HG03460 (cell line): ENCODE measurements at regions not wholly inside any gene's neighbourhood (a gene's known extent, or its start where the extent isn't known, plus 50 kb on each side); places are given as distances from the start of the nearest gene placed in this dataset.

ENCODE experiments used
- ATAC-seq: cut with Tn5 transposase; IDR thresholded peaks from one replicate; pipeline ENCODE4 v1.9.1; 2021; ENCODE audit not compliant: unreplicated experiment

GRCh38 chr15:62783303-62783957, 259.1 kb upstream of the TPM1 start:
- no peak for ATAC-seq

GRCh38 chr15:62785881-62786828, 256.4 kb upstream of the TPM1 start:
- ATAC-seq = no peak

- no peak for ATAC-seq
These were observed 255.1 kb upstream of the TPM1 start for GRCh38 chr15:62787401-62787800.

DNA sequence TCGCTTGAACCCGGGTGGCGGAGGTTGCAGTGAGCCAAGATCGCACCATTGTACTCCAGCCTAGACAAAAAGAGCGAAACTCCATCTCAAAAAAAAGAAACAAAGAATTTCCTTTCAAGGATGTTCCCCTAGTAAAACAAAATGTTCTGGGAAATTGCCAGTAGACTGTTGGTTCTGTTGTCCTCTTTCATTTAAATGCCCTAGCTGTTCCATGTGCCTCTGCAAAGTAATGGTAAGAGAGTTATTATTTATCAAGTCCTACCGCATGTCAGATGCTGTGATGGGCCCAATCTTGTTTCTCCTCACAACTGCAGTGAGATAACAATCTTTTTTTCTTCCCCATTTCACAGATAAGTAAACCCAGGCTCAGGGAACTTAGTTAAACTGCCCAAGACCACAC, 254.3 kb upstream of the TPM1 start:
- no peak for ATAC-seq

DNA sequence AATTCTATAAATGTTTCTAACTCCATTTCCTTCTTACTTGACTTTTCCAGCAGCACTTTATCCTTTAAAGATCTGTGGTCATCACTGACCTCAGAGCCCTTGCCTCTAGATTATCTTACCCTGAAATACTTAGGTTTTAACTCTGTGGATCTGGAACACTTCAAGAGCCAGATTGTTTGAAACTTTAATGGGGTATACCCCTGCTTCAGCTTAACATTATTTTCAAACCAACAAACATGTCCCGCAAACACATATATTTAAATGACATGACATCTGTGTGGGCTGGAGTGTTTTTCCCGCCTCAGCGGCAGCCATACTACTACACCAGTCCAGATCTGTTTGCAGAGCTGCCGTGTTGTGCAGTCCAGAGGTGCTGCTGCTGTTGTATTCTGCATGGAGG, 252.0 kb upstream of the TPM1 start:
- no peak for ATAC-seq

GRCh38 chr15:62791694-62792093, 250.9 kb upstream of the TPM1 start:
- ATAC-seq = no peak

GRCh38 chr15:62792986-62793751, 249.4 kb upstream of the TPM1 start:
- ATAC-seq = no peak

DNA sequence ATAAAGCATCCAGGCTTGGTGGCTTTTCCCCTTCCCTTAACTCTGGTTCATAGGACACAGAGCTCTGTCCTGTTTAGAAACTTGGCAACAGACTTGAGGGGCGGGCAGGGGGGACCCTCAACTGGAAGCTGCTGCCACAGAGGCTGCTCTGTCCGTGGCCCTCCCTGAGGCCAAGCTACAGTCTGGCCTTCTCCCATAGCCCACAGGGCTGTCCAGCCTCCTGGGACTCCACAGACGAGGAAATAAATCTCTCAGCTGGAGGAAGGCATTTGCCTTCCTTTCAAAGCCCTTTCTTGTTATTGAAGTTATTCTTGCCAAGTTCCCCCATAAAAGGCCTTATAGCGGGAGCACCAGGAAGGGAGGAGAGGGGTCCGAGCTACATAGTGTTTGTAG, 248.8 kb upstream of the TPM1 start:
- ATAC-seq = no peak

DNA sequence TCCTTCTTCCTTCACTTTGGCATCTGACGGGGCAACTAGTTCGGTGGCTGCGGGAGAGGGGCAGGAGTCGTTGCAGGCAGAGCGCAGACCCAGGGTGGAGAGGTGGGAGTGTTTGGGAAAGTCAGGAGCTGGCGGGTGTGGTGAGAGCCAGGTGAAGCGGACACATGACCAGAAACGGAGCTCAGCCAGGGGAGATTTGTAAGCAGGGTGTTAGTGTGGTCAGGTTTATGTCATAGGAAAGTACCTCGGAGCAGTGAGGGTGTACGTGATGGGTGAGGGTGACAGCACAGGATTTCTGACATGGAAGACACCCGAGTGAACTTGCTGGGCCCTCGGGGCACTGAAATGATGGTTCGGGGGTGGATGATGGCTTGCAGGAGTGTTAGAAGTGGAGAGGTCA, 247.4 kb upstream of the TPM1 start:
- ATAC-seq = no peak

DNA sequence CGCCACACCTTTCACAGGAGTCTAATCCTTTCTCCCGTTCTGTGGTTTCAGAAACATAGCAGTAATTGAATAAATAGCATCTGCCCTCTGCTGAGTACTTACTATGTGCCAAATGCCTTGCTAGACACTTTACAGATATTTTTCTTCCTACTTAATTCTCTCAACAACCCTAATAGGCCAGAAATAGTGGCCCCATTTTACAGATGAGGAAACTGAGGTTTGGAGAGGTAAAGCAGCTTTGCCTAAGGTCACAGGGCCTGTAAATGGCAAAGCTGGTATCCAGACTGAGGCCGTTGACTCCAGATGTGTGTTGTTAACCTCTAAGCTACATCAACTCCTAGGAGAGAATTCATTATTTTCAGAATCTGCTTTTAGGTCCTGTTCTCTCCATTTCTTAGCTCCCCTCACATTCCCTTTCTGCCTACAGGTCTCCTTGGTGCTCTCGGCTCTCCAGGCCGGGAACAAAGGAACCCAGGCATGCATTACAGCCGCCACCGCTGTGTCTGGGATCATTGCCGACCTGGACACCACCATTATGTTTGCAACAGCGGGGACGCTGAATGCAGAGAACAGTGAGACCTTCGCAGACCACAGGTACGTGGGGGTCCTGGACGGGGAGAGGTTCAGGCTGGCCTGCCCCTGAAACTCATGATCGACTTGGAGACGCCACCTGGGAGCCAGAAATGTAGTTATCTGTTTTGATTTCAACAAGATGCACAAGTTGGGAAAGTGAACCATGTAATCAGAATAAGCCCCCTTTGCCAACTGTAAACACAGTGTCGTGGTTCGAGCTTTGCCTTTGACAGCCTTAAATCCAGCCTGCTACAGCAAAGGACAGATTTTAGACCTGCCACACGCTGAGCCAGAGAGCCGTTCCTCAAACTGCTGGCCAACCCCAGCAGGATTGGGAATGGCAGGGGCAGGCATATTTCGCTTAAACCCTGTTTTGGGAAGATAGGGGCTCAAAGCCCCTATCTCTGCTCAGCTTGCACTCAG, 246.5 kb upstream of the TPM1 start:
- no peak for ATAC-seq

- ATAC-seq = no peak
These were observed 245.4 kb upstream of the TPM1 start for GRCh38 chr15:62797171-62797570.

DNA sequence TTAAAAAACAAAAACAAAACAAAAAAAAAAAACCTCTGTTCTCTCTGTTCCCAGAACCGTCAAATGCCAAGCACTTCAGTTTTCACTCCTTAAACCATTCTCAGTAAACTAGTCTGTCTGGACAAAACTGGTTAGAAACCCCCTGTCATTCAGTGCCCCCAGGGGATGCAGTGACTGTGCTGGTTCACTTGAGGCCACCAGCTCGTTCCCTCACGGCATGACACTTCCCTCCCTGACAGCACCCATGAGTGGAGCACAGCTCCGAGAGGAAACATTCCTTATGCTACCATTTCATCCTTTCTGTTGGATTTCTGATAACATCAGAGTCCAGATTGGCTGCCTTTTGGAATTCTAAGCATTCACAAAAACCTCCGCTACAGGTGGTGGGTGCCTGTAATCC, 244.0 kb upstream of the TPM1 start:
- ATAC-seq = no peak

DNA sequence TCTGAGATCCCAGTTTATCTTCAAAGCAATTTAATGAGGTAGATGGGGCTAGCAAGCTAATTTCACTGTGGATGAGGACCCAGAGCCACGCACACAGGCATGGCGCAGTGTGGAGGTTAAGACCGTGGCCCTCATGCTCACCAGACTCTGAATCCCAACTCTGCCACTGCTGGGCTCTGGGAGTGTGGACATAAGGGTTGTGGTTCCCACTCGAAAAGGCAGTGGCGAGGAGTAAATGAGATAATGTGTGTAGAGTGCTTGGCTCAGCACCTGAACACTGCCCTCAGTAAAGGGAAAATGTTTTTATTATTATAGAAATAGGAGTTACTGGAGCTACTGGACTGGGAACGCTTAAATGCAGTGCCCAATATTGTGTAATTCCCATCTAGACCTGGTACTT, 243.5 kb upstream of the TPM1 start:
- no peak for ATAC-seq

DNA sequence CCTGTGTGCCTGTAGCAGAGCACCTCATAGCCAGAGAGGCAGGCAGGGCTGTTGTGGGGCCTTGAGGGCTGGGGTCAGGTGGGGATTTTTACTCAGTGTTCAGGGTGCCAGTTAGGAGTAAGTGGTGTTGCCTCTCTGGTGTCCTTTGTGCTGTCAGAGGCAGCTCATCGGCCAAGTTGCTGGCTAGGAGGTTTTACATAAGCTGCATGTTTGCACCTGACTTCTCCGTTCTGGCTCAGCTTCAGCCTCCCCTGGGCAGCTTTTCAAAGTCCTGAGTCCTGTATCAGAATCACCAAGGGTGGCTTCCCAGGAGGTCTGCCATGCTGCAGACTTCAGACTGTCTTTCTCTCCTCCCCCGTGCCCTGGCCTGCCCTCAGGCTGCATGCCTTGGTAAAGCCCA, 242.6 kb upstream of the TPM1 start:
- ATAC-seq = no peak

DNA sequence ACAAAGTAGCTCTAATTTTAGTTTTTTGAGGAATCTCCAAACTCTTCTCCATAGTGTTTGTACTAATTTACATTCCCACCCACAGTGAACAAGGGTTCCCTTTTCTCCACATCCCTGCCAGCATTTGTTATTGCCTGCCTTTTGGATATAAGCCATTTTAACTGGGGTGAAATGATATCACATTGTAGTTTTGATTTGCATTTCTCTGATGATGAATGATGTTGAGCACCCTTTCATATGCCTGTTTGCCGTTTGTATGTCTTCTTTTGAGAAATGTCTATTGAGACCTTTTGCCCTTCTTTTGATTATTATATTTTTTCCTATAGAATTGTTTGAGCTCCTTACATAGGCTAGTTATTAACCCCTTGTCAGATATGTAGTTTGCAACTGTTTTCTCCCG, 239.9 kb upstream of the TPM1 start:
- ATAC-seq = no peak

DNA sequence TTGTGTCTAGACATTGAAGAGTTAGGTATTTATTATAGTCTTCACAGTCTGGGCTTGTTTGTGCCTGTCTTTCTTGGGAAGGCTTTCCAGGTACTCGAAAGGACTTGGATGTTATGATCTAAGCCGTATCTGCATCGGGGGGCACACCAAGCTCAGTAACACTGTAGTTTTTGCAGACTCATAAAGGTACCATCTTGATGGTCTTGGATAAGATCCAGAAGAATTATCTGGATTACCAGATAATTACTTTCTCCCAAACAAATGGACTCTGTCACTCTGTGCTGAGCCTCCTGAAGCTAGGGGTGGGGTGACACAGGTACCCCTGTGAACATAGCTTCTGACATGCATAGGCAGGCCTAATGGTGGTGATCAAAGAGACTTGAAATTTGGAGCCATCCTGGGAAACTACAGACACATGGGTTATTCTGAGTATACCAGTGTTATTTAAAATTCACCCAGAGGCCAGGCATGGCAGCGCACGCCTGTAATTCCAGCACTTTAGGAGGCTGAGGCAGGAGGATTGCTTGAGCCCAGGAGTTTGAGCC, 238.6 kb upstream of the TPM1 start:
- no peak for ATAC-seq

- ATAC-seq = no peak
These were observed 237.0 kb upstream of the TPM1 start for GRCh38 chr15:62805502-62805901.

DNA sequence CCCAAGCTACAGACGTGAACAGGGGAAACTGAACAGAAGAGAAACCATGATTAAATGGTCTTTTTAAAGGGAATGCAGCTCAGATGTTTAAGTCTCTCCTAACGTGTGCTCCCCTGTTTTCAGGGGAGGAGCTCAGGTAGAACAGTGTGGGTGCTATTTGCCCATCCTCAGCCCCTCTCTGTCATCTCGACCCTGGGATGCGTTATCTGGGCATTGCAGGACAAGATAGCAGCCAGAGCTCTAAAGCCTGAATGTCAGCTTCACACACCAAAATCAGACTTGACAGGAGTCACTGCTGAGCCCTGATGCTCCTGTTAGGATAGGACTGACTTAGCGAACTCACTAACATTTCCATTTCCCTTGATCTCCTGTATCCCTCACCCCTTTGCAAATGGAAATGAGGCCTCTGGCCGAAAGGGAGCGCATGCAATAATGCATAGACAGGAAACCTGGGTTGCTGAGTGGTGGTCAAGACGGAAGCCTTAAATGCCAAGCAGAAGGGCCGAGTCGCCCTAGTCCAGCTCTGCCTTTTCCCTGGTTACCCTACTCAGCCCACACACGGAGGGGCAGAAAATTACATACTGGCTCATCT, 234.9 kb upstream of the TPM1 start:
- ATAC-seq = no peak

- no peak for ATAC-seq
These were observed 233.2 kb upstream of the TPM1 start for GRCh38 chr15:62809115-62809967.
